ENCODE measurements at regions not wholly inside any gene's neighbourhood (a gene's known extent, or its start where the extent isn't known, plus 50 kb on each side); places are given as distances from the start of the nearest gene placed in this dataset.

DNA sequence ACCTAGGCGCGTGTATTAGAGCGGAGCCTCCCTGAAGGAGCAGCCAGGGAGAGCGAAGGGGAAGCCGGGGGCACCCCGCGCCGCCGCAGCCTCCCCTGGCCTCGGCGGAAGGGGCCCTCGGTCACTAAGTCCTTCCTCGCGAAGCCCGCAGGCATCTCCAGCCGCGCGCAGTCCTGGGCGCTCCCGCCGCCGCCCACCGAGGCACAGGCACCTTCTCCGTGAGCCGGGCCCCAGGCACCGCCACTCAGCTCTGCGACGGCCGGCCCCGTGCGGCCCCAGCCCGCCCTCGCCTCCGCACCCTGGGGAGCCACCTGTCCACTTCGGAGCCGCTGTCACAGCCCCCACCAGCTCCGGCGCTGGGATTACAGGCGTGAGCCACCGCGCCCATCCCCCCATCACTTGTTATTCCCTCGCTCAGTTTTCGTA lies 80.8 kb downstream of the ZNF467 start:
- peak overlapping the region; percentile 64 for H3K4me2 ChIP-seq (ENCODE audit: control insufficient read depth, extremely low read depth, insufficient read depth, low read depth, low read length)
- no peak overlapping the region for H3K27ac ChIP-seq (ENCODE audit: control insufficient read depth, insufficient read depth, low read length)
- no peaks in the 10 kb centered on the region for H3K4me1 ChIP-seq (ENCODE audit: control insufficient read depth, extremely low read depth, insufficient read depth, low read length)
- H3K79me2 ChIP-seq (ENCODE audit: control insufficient read depth, insufficient read depth, low read length): no peaks in the 10 kb centered on the region
- dilution Hi-C loops (cut with MboI; ENCODE audit: extremely low pct_ligation_motif_present, low sequenced_read_pairs): no loop called here
- no peaks in the 10 kb centered on the region for H3K9me1 ChIP-seq (ENCODE audit: control insufficient read depth, extremely low read depth, insufficient read depth, low read length)
- H3K4me3 ChIP-seq (ENCODE audit: control insufficient read depth in 2 of 3, extremely low read depth in 1 of 3, insufficient read depth in 2 of 3, low read depth in 1 of 3, low read length in 3 of 3): peak overlapping the region; percentile 21 to 53 (median 22)
- no peaks in the 10 kb centered on the region for H3K9me3 ChIP-seq (ENCODE audit: control insufficient read depth, low read depth, low read length)
- FAIRE-seq: no peak
- no peak for DNase-seq (ENCODE audit: low read depth, low spot score)
- no peak overlapping the region for H2AFZ ChIP-seq (ENCODE audit: control insufficient read depth, low read length)
- TF ChIP-seq EZH2 (IDR thresholded peaks at IDR 0.05; ENCODE audit: low read length): no peak
- TF ChIP-seq, protein P1, sequence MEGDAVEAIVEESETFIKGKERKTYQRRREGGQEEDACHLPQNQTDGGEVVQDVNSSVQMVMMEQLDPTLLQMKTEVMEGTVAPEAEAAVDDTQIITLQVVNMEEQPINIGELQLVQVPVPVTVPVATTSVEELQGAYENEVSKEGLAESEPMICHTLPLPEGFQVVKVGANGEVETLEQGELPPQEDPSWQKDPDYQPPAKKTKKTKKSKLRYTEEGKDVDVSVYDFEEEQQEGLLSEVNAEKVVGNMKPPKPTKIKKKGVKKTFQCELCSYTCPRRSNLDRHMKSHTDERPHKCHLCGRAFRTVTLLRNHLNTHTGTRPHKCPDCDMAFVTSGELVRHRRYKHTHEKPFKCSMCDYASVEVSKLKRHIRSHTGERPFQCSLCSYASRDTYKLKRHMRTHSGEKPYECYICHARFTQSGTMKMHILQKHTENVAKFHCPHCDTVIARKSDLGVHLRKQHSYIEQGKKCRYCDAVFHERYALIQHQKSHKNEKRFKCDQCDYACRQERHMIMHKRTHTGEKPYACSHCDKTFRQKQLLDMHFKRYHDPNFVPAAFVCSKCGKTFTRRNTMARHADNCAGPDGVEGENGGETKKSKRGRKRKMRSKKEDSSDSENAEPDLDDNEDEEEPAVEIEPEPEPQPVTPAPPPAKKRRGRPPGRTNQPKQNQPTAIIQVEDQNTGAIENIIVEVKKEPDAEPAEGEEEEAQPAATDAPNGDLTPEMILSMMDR (optimal IDR thresholded peaks at IDR 0.05 in 1 of 3, IDR thresholded peaks at IDR 0.05 in 1 of 3, conservative IDR thresholded peaks at IDR 0.05 in 1 of 3; ENCODE audit: extremely low read depth in 1 of 3, insufficient read depth in 2 of 3, low read length in 3 of 3): no peak
- H3K27me3 ChIP-seq (ENCODE audit: control insufficient read depth, extremely low read depth, insufficient read depth, low read length): peaks cover 13% of the 10 kb centered on the region
- no peaks in the 10 kb centered on the region for H3K36me3 ChIP-seq (ENCODE audit: control insufficient read depth in 2 of 2, extremely low read depth in 1 of 2, insufficient read depth in 2 of 2, low read length in 2 of 2)
- H3K9ac ChIP-seq (ENCODE audit: control insufficient read depth, extremely low read depth, insufficient read depth, low read length): no peak overlapping the region
- H4K20me1 ChIP-seq (ENCODE audit: control insufficient read depth, extremely low read depth, insufficient read depth, low read length): no peaks in the 10 kb centered on the region

DNA sequence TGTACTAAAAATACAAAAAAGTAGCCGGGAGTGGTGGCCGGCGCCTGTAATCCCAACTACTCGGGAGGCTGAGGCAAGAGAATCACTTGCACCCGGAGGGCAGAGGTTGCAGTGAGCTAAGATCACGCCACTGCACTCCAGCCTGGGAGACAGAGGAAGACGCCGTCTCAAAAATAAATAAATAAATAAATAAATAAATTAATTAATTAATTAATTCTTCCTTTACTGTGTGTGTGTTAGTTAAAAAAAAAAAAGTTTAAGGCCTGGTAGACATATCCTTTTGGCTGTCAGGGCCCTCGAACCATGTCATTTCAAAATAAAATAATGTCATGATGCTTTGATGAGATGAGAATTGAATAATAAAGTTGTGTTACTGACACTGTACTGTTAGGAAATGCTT lies 81.3 kb downstream of the ZNF467 start:
- Histone ChIP-seq H3K9ac (ENCODE audit: control insufficient read depth, extremely low read depth, insufficient read depth, low read length) (no peak overlapping the region), H3K27me3 (ENCODE audit: control insufficient read depth, extremely low read depth, insufficient read depth, low read length) (peaks cover 13% of the 10 kb centered on the region), H3K27ac (ENCODE audit: control insufficient read depth, insufficient read depth, low read length) (no peak overlapping the region), H3K4me3 (ENCODE audit: control insufficient read depth in 2 of 3, extremely low read depth in 1 of 3, insufficient read depth in 2 of 3, low read depth in 1 of 3, low read length in 3 of 3) (peak overlapping the region in 2 of 3 experiments; percentile 22 to 53), H3K4me1 (ENCODE audit: control insufficient read depth, extremely low read depth, insufficient read depth, low read length) (no peaks in the 10 kb centered on the region), H3K79me2 (ENCODE audit: control insufficient read depth, insufficient read depth, low read length) (no peaks in the 10 kb centered on the region), H2AFZ (ENCODE audit: control insufficient read depth, low read length) (no peak overlapping the region), H3K9me3 (ENCODE audit: control insufficient read depth, low read depth, low read length) (no peaks in the 10 kb centered on the region), H3K4me2 (ENCODE audit: control insufficient read depth, extremely low read depth, insufficient read depth, low read depth, low read length) (peak overlapping the region; percentile 64), H3K36me3 (ENCODE audit: control insufficient read depth in 2 of 2, extremely low read depth in 1 of 2, insufficient read depth in 2 of 2, low read length in 2 of 2) (no peaks in the 10 kb centered on the region), H4K20me1 (ENCODE audit: control insufficient read depth, extremely low read depth, insufficient read depth, low read length) (no peaks in the 10 kb centered on the region), H3K9me1 (ENCODE audit: control insufficient read depth, extremely low read depth, insufficient read depth, low read length) (no peaks in the 10 kb centered on the region)
- FAIRE-seq (no peak), DNase-seq (ENCODE audit: low read depth, low spot score) (no peak)
- TF ChIP-seq EZH2 (IDR thresholded peaks at IDR 0.05; ENCODE audit: low read length): no peak
- TF ChIP-seq, protein P1 (optimal IDR thresholded peaks at IDR 0.05 in 1 of 3, IDR thresholded peaks at IDR 0.05 in 1 of 3, conservative IDR thresholded peaks at IDR 0.05 in 1 of 3; ENCODE audit: extremely low read depth in 1 of 3, insufficient read depth in 2 of 3, low read length in 3 of 3): no peak
- dilution Hi-C loops (cut with MboI; ENCODE audit: extremely low pct_ligation_motif_present, low sequenced_read_pairs): no loop called here
